ENCODE measurements at regions not wholly inside any gene's neighbourhood (a gene's known extent, or its start where the extent isn't known, plus 50 kb on each side); places are given as distances from the start of the nearest gene placed in this dataset.

GRCh38 chr17:45732926-45733505 is 51.1 kb upstream of the CRHR1 start:
- intact Hi-C loops (cut with DNase I): no loop called here
- no peaks in the 10 kb centered on the region for H3K4me1 ChIP-seq
- no peak for DNase-seq (ENCODE audit: extremely low spot score)
- no peaks in the 10 kb centered on the region for H3K36me3 ChIP-seq
- WGBS: 72% methylated on average over 6 of the region's 6 CpGs
- H3K27me3 ChIP-seq: peaks cover 0 to 39% (median 0%) of the 10 kb centered on the region in 4 donors
- no peak overlapping the region for H3K4me3 ChIP-seq
- peaks cover 0 to 27% (median 16%) of the 10 kb centered on the region in 4 donors for H3K9me3 ChIP-seq
- no peak overlapping the region for H3K27ac ChIP-seq (replicated peaks in 1 of 4)
- no peak for TF ChIP-seq EP300 (IDR thresholded peaks at IDR 0.05)
- no peak for TF ChIP-seq POLR2AphosphoS5 (IDR thresholded peaks at IDR 0.05)
- TF ChIP-seq CTCF (IDR thresholded peaks at IDR 0.05): no peak
- TF ChIP-seq POLR2A (IDR thresholded peaks at IDR 0.05; ENCODE audit: low read depth): no peak

- no peaks in the 10 kb centered on the region for H3K36me3 ChIP-seq
- peaks cover 0 to 27% (median 16%) of the 10 kb centered on the region in 4 donors for H3K9me3 ChIP-seq
- no peaks in the 10 kb centered on the region for H3K4me1 ChIP-seq
- peaks cover 0 to 32% (median 0%) of the 10 kb centered on the region in 4 donors for H3K27me3 ChIP-seq
- intact Hi-C loops (cut with DNase I): no loop called here
- 25% methylated on average over 2 of the region's 2 CpGs for whole genome bisulfite sequencing
- TF ChIP-seq CTCF (IDR thresholded peaks at IDR 0.05): no peak
- TF ChIP-seq POLR2AphosphoS5 (IDR thresholded peaks at IDR 0.05): no peak
- no peak for TF ChIP-seq EP300 (IDR thresholded peaks at IDR 0.05)
- no peak for TF ChIP-seq POLR2A (IDR thresholded peaks at IDR 0.05; ENCODE audit: low read depth)
- no peak overlapping the region for H3K27ac ChIP-seq (replicated peaks in 1 of 4)
- no peak overlapping the region for H3K4me3 ChIP-seq
- no peak for DNase-seq (ENCODE audit: extremely low spot score)
These were observed 50.3 kb upstream of the CRHR1 start for GRCh38 chr17:45733781-45734180.
